ENCODE measurements at regions not wholly inside any gene's neighbourhood (a gene's known extent, or its start where the extent isn't known, plus 50 kb on each side); places are given as distances from the start of the nearest gene placed in this dataset.
A peak's percentile ranks its signal among the peaks of the same experiment; 100 is the strongest.

DNA sequence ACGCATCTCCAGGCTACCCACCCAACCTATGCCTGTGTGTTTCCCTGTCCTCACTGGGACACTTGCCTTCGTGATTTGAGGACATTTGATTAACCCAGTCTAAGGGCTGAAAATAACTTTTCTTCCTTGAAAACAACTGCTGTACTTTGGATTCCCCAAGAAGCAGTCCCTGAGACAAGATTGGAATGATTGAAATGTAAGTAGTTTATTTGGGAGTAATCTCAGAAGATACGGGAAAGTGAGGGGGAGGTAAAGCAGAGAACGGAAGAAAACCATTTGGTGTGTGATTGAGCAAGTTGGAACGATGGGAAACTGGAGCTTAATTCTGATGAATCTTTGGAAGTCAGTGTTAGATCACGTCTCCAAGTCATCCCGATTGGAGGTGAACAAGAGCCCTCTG, 143.8 kb upstream of the LMCD1 start:
- Mint-ChIP-seq H3K27ac (peak overlapping the region; percentile 76), H3K9me3 (peaks cover 14% of the 10 kb centered on the region), H3K4me3 (no peak overlapping the region), H3K36me3 (peaks cover 8% of the 10 kb centered on the region), H3K4me1 (peaks cover 61% of the 10 kb centered on the region), H3K27me3 (no peaks in the 10 kb centered on the region)

DNA sequence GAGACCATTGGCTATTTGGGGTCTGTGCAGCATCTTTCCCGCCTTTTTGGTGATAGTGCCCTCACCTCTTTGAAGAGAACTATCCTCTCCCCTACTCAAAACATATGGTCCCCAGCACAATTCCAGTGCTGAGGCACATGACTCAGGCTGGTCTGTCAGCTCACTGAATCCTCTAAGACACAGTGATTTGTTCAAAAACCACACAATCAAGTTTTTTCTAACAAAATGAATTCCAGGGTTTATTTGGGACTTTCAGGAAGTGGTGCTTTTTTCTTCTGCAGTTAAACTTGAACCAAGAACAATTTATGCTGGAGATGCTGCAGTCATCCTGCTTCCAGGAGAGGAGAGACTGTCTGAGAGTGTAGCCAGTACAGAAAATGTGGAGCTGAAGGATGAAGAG, 142.5 kb upstream of the LMCD1 start:
- H3K9me3 Mint-ChIP-seq, result peaks cover 14% of the 10 kb centered on the region
- H3K4me3 Mint-ChIP-seq, result no peak overlapping the region
- H3K27ac Mint-ChIP-seq, result no peak overlapping the region
- H3K4me1 Mint-ChIP-seq, result peaks cover 56% of the 10 kb centered on the region
- H3K36me3 Mint-ChIP-seq, result peaks cover 8% of the 10 kb centered on the region
- no peaks in the 10 kb centered on the region for H3K27me3 Mint-ChIP-seq

DNA sequence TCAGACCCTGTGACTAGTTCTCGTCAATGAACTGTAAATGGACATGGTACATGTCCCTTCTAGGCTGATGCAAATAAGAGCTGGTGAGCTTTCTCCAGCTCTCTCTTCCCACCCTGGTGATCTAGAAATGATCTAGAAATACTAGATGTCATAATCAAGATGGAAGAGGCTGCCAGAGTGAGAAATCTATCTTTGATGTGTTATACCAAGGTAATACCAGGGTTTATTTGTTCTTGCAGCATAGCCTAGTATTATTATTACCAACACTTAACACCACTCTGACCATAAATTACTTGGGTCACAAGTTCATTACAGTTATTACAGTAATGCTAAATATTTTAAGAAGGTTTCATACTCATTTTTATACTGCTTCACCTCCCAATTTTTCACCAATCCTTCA, 138.4 kb upstream of the LMCD1 start:
- Mint-ChIP-seq H3K9me3 (peaks cover 9% of the 10 kb centered on the region), H3K27ac (no peak overlapping the region), H3K4me3 (no peak overlapping the region), H3K36me3 (peaks cover 5% of the 10 kb centered on the region), H3K27me3 (no peaks in the 10 kb centered on the region), H3K4me1 (peaks cover 15% of the 10 kb centered on the region)

GRCh38 chr3:8365541-8365940, 136.1 kb upstream of the LMCD1 start:
- H3K4me1 Mint-ChIP-seq, result no peaks in the 10 kb centered on the region
- H3K9me3 Mint-ChIP-seq, result peaks cover 9% of the 10 kb centered on the region
- no peak overlapping the region for H3K4me3 Mint-ChIP-seq
- no peaks in the 10 kb centered on the region for H3K27me3 Mint-ChIP-seq
- no peak overlapping the region for H3K27ac Mint-ChIP-seq
- peaks cover 2% of the 10 kb centered on the region for H3K36me3 Mint-ChIP-seq

DNA sequence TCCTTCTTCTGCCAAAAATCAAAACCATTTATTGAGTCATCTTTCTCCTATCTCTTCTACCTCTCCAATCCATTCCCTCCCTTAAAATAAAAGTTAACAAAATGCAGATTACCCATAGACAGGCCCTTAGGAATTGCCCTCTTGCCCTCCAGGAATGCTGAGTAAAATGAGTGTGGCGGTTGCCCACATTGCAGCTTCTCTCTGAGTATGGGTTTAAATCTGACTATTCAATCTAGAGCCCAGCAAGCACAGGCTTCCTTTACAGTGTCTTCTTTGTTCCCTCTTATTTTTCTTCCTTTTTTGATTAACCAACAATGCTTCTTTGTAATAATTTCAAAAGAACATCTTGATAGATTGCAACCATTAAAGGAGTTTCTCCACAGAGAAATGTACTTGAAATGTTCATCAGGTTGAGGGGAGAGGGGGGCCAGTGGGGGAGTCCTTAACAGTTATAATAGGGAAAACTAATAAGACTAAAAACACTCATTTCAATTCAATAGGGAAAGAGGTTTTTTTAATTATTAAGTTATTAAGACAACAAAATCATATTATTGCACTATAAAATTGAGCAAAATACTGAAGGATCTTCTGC, 135.3 kb upstream of the LMCD1 start:
- Mint-ChIP-seq H3K27ac (no peak overlapping the region), H3K9me3 (peaks cover 1% of the 10 kb centered on the region), H3K4me1 (no peaks in the 10 kb centered on the region)

DNA sequence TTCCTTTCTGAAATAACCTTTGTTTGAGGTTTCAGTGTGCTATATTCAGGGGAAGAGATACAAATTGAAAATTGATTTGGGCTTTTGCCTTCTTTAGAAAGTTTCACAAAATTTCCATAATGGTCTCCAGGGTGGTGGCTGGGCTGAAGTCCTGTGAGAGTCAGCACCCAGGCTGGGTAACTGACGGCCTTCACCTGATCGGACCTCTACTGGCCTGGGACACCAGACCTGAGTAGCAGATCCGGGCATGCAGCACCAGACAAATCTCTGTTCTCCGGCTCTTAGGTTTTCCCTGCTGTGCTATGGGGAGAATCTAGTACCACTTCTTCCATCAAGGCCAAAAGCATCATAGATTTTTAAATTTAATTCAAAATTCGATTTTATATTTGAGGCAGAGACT, 133.0 kb upstream of the LMCD1 start:
- no peaks in the 10 kb centered on the region for H3K9me3 Mint-ChIP-seq
- no peaks in the 10 kb centered on the region for H3K27me3 Mint-ChIP-seq
- peaks cover 4% of the 10 kb centered on the region for H3K36me3 Mint-ChIP-seq
- H3K4me1 Mint-ChIP-seq, result no peaks in the 10 kb centered on the region
- H3K4me3 Mint-ChIP-seq, result no peak overlapping the region
- H3K27ac Mint-ChIP-seq, result no peak overlapping the region

More for the DNA sequence above, 135.3 kb upstream of the LMCD1 start:
- H3K4me3 Mint-ChIP-seq, result no peak overlapping the region
- H3K36me3 Mint-ChIP-seq, result peaks cover 2% of the 10 kb centered on the region
- H3K27me3 Mint-ChIP-seq, result no peaks in the 10 kb centered on the region

DNA sequence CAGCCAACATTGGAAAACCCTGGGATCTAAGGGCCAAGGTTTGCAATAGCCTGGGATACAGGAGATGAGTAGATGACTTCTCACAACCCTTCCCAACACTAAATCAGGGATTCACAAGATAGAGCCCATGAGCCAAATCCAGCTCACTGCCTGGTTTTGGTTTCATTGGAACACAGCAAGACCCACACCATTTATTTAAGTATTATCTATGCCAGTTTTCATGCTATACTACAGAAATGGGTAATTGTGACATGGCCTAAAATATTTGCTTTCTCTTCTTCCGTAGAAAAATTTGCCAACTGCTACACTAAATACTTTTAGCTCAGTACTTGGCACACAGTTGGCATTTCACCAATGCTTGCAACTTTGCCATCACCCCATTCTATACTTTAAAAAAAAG, 132.0 kb upstream of the LMCD1 start:
- Mint-ChIP-seq H3K4me3 (no peak overlapping the region), H3K9me3 (no peaks in the 10 kb centered on the region), H3K4me1 (no peaks in the 10 kb centered on the region), H3K27me3 (no peaks in the 10 kb centered on the region), H3K27ac (no peak overlapping the region), H3K36me3 (peaks cover 4% of the 10 kb centered on the region)

GRCh38 chr3:8371085-8371551, 130.5 kb upstream of the LMCD1 start:
- H3K27me3 Mint-ChIP-seq, result no peaks in the 10 kb centered on the region
- no peaks in the 10 kb centered on the region for H3K4me1 Mint-ChIP-seq
- H3K27ac Mint-ChIP-seq, result no peak overlapping the region
- no peak overlapping the region for H3K4me3 Mint-ChIP-seq
- peaks cover 2% of the 10 kb centered on the region for H3K9me3 Mint-ChIP-seq
- H3K36me3 Mint-ChIP-seq, result peaks cover 6% of the 10 kb centered on the region

DNA sequence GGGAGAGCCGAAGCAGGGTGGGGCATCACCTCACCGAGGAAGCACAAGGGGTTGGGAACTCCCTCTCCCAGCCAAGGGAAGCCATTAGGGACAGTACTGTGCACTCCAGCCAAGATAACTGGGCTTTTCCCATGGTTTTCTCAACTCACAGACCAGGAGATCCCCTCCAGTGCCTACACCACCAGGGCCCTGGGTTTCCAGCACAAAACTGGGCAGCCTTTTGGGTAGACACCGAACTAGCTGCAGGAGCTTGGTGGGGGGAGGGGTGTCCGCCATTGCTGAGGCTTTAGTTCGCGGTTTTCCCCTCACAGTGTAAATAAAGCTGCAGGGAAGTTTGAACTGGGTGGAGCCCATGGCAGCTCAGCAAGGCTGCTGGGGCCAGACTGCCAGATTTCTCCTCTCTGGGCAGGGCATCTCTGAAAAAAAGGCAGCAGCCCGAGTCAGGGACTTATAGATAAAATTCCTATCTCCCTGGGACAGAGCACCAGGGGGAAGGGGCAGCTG, 129.6 kb upstream of the LMCD1 start:
- Mint-ChIP-seq H3K27ac (no peak overlapping the region), H3K27me3 (no peaks in the 10 kb centered on the region), H3K36me3 (peaks cover 7% of the 10 kb centered on the region), H3K4me1 (no peaks in the 10 kb centered on the region), H3K9me3 (peaks cover 9% of the 10 kb centered on the region), H3K4me3 (no peak overlapping the region)

DNA sequence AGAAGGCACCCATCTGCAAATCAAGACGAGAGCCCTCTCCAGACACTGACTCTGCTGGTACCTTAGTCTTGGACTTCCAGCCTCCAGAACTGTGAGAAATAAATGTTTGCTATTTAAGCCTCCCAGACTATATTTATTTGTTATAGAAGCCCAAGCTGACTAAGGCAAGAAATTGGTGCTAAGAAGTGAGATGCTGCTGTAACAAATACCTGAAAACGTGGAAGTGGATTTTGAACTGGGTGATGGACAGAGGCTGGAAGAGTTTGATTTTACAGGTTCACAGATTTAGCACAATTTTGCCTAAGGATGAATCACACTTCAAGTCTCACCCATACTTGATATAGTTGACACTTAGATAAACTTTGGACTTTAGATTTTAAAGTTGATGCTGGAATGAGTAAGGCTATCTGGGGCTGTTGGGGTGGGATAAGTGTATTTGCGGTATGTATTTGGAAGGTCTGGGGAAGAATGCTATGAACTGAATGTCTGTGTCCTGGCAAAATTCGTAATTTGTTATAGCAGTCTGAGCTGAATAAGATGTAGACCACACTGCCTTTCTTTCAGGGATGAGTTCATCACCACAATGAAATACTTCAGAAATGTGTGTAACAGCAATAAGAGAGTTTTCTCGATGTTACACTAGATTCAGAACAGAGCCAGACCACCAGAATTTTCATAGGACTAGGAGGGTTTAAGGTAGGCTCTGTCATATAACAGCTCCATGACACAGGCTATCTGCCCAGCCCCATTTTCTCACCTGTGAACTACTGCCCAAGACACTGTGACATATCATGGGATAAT, 120.5 kb upstream of the LMCD1 start:
- no peaks in the 10 kb centered on the region for H3K27me3 Mint-ChIP-seq
- H3K36me3 Mint-ChIP-seq, result peaks cover under 1% of the 10 kb centered on the region
- H3K27ac Mint-ChIP-seq, result no peak overlapping the region
- peaks cover 11% of the 10 kb centered on the region for H3K4me1 Mint-ChIP-seq
- H3K4me3 Mint-ChIP-seq, result no peak overlapping the region
- H3K9me3 Mint-ChIP-seq, result peaks cover 8% of the 10 kb centered on the region

DNA sequence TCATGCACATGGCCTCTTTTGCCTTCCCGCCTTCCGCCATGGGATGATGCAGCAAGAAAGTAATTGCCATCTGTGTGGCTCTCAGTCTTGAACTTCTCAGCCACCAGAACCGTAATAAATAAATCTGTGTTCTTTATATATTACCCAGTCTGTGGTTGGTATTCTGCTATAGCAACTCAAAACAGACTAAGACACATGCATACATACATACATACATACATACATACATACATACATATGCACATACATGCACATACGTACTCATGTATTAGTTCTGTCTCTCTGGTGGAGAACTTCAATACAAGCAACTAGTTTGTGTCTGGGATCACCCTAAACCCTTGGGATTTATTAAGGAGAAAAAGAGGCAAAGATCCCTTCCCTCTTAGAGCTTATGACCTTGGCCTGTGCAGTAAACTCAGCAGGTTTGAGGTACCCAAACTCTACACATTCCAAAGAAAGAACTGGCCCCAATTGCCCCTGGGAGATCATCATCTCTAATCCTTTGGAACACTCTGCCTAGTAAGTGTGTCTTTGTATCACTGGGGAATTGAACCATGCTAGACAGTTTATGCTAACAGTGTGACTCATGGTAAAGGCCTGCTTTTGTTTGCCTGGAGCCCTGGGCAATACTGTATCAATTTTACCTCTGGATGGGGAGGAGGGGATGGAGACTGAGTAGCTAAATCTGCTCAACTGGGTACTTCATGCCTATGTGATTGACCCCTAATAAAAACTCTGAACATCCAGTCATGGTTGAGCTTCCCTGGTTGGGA, 115.6 kb upstream of the LMCD1 start:
- Mint-ChIP-seq H3K27ac (no peak overlapping the region), H3K4me3 (no peak overlapping the region), H3K9me3 (no peaks in the 10 kb centered on the region), H3K36me3 (no peaks in the 10 kb centered on the region), H3K27me3 (no peaks in the 10 kb centered on the region), H3K4me1 (peaks cover 11% of the 10 kb centered on the region)

DNA sequence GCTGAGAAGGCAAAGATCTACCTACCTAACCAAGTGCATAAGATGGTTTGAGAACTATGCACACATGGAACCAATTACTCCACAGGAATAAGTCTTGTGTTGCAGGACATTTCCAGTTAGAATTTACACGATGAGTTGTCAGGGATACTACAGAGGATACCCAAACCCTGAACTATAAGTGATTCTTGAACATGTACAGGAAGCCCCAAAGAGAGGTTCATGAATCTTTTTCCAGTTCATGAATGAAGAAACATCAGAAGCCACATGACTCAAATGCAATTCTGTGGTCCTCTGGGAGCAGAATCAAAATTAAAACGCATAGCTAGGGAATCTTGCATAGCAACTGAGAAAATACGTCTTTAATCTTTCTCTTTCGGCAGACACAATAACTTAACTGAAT, 114.1 kb upstream of the LMCD1 start:
- no peak overlapping the region for H3K27ac Mint-ChIP-seq
- peaks cover 6% of the 10 kb centered on the region for H3K4me1 Mint-ChIP-seq
- H3K9me3 Mint-ChIP-seq, result no peaks in the 10 kb centered on the region
- no peaks in the 10 kb centered on the region for H3K36me3 Mint-ChIP-seq
- H3K4me3 Mint-ChIP-seq, result no peak overlapping the region
- H3K27me3 Mint-ChIP-seq, result no peaks in the 10 kb centered on the region

DNA sequence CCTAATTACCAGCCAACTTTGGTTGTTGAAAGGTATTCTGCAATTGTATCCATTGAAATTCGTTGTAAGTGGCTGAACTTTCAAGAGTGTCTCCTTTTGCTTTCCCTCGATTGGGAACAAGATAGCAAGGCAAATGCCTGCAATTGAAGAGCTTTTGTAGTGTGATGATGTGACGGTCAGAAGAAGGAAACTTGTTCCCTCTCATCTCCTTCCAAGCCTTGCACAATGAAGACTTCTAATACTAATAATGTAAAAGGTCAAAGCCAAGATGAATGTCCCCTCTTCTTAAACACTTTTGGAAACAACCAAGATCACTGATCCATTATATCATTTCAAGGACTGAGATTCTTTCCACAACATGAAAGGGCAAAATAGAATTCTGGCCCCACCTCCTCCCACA, 101.9 kb upstream of the LMCD1 start:
- no peaks in the 10 kb centered on the region for H3K9me3 Mint-ChIP-seq
- H3K27me3 Mint-ChIP-seq, result no peaks in the 10 kb centered on the region
- H3K4me1 Mint-ChIP-seq, result no peaks in the 10 kb centered on the region
- H3K27ac Mint-ChIP-seq, result no peak overlapping the region
- H3K4me3 Mint-ChIP-seq, result no peak overlapping the region
- H3K36me3 Mint-ChIP-seq, result no peaks in the 10 kb centered on the region

DNA sequence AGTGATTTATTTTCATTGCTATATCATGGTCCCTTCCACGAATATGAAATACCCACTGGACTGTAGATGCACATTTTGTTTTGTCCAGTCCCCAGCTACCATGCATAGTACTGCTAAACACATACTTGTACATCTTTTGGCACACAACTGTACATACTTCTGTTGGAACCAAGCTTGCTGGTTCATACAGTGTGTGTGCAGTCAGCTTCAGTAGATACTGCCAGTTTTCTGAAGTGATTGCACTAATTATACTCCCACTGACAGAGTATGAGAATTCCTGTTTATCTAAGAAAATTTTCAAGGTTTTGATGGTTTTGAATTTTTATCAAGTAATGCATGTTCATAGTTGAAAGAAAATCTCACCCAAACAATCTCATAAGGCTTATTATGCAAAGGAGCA, 100.7 kb upstream of the LMCD1 start:
- H3K27ac Mint-ChIP-seq, result no peak overlapping the region
- no peaks in the 10 kb centered on the region for H3K27me3 Mint-ChIP-seq
- H3K36me3 Mint-ChIP-seq, result no peaks in the 10 kb centered on the region
- no peak overlapping the region for H3K4me3 Mint-ChIP-seq
- peaks cover 2% of the 10 kb centered on the region for H3K9me3 Mint-ChIP-seq
- no peaks in the 10 kb centered on the region for H3K4me1 Mint-ChIP-seq

DNA sequence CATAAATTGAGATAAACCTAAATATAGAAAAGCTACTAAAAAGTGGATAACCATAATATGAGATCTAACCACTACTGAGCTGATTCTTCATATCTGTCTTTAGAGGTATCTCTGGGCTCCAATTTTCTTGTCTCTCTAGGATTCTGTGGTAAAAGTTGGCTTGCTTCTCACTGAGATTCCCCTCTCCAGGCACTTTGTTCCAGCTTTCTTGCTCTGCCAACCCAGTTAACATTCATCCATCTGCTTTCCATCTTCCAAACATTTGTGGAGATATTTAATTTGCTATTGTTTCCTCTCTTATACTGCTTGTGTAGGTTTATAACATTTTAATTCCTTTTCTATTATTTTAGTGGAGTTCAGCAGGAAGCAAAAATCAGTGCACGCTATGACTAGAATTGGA, 97.6 kb upstream of the LMCD1 start:
- Mint-ChIP-seq H3K36me3 (no peaks in the 10 kb centered on the region), H3K4me3 (no peak overlapping the region), H3K4me1 (no peaks in the 10 kb centered on the region), H3K9me3 (peaks cover 3% of the 10 kb centered on the region), H3K27me3 (no peaks in the 10 kb centered on the region), H3K27ac (no peak overlapping the region)

DNA sequence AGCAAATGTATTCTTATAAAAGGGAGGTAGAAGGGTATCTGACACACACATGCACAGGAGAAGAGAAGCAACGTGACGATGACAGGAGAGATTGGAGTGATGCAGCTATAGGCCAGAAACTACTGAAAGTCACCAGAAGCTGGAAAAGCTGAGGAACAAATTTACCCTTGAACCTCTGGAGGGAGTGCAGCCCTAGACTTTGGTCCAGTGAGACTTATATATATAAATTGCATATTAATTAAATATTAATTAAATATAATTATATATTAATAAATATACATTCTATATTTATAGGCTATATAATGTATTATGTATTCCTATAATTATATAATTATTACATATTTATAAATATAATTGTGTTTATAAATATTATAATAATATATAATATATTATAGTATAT, 96.5 kb upstream of the LMCD1 start:
- no peaks in the 10 kb centered on the region for H3K27me3 Mint-ChIP-seq
- peaks cover 3% of the 10 kb centered on the region for H3K9me3 Mint-ChIP-seq

More for the DNA sequence above, 96.5 kb upstream of the LMCD1 start:
- Mint-ChIP-seq H3K4me3 (no peak overlapping the region), H3K36me3 (no peaks in the 10 kb centered on the region), H3K4me1 (no peaks in the 10 kb centered on the region), H3K27ac (no peak overlapping the region)

Measured in activated naive CD4-positive, alpha-beta T cell treated with anti-CD3 and anti-CD28 coated beads, Interleukin-2, amount 50 U/mL, for 24 hours (primary cell).